ENCODE measurements at regions not wholly inside any gene's neighbourhood (a gene's known extent, or its start where the extent isn't known, plus 50 kb on each side); places are given as distances from the start of the nearest gene placed in this dataset.

GRCh38 chr3:107978131-107979055, 112.4 kb downstream of the CD47 start:
- Mint-ChIP-seq H3K4me3 (peak overlapping the region in 1 of 2 donors; percentile 16), H3K27me3 (ENCODE audit: low read depth) (no peaks in the 10 kb centered on the region)
- no peak for ATAC-seq (replicated peaks in 1 of 2)

GRCh38 chr3:107977221-107978130, 113.4 kb downstream of the CD47 start:
- peaks cover 41% of the 10 kb centered on the region for H3K4me1 Mint-ChIP-seq (ENCODE audit: low read depth)
- no peaks in the 10 kb centered on the region for H3K9me3 Mint-ChIP-seq
- DNase-seq: no peak
- no peak overlapping the region for H3K4me3 Mint-ChIP-seq
- H3K36me3 Mint-ChIP-seq (ENCODE audit: insufficient read depth in 2 of 2): no peaks in the 10 kb centered on the region
- ATAC-seq (replicated peaks in 1 of 2): no peak
- no peaks in the 10 kb centered on the region for H3K27me3 Mint-ChIP-seq (ENCODE audit: low read depth)
- H3K27ac Mint-ChIP-seq: peak overlapping the region; percentile 53

More at GRCh38 chr3:107978131-107979055, 112.4 kb downstream of the CD47 start:
- peaks cover 41% of the 10 kb centered on the region for H3K4me1 Mint-ChIP-seq (ENCODE audit: low read depth)
- H3K27ac Mint-ChIP-seq: peak overlapping the region; percentile 54
- no peak for DNase-seq
- H3K9me3 Mint-ChIP-seq: no peaks in the 10 kb centered on the region
- no peaks in the 10 kb centered on the region for H3K36me3 Mint-ChIP-seq (ENCODE audit: insufficient read depth in 2 of 2)

- DNase-seq: no peak
- H3K4me1 Mint-ChIP-seq (ENCODE audit: low read depth): peaks cover 41% of the 10 kb centered on the region
- no peak for ATAC-seq (replicated peaks in 1 of 2)
- H3K36me3 Mint-ChIP-seq (ENCODE audit: insufficient read depth in 2 of 2): no peaks in the 10 kb centered on the region
- no peaks in the 10 kb centered on the region for H3K9me3 Mint-ChIP-seq
- peak overlapping the region; percentile 53 for H3K27ac Mint-ChIP-seq
- peak overlapping the region in 1 of 2 donors; percentile 25 for H3K4me3 Mint-ChIP-seq
- H3K27me3 Mint-ChIP-seq (ENCODE audit: low read depth): no peaks in the 10 kb centered on the region
Measured at GRCh38 chr3:107976202-107976800, 114.5 kb downstream of the CD47 start.

- peak overlapping the region in 1 of 2 donors; percentile 25 for H3K4me3 Mint-ChIP-seq
- no peaks in the 10 kb centered on the region for H3K9me3 Mint-ChIP-seq
- no peaks in the 10 kb centered on the region for H3K36me3 Mint-ChIP-seq (ENCODE audit: insufficient read depth in 2 of 2)
- no peak overlapping the region for H3K27ac Mint-ChIP-seq
- ATAC-seq (replicated peaks in 1 of 2) (no peak), DNase-seq (no peak)
- H3K4me1 Mint-ChIP-seq (ENCODE audit: low read depth): peaks cover 41% of the 10 kb centered on the region
- no peaks in the 10 kb centered on the region for H3K27me3 Mint-ChIP-seq (ENCODE audit: low read depth)
Measured at GRCh38 chr3:107975529-107976201, 115.2 kb downstream of the CD47 start.

- no peak overlapping the region for H3K27ac Mint-ChIP-seq
- peaks cover 49% of the 10 kb centered on the region for H3K4me1 Mint-ChIP-seq (ENCODE audit: low read depth)
- H3K27me3 Mint-ChIP-seq (ENCODE audit: low read depth): no peaks in the 10 kb centered on the region
- no peaks in the 10 kb centered on the region for H3K36me3 Mint-ChIP-seq (ENCODE audit: insufficient read depth in 2 of 2)
- H3K4me3 Mint-ChIP-seq: no peak overlapping the region
- DNase-seq: no peak
- no peaks in the 10 kb centered on the region for H3K9me3 Mint-ChIP-seq
- no peak for ATAC-seq (replicated peaks in 1 of 2)
Measured at GRCh38 chr3:107973961-107974360, 116.9 kb downstream of the CD47 start.

- Mint-ChIP-seq H3K4me3 (no peak overlapping the region), H3K9me3 (no peaks in the 10 kb centered on the region), H3K27ac (no peak overlapping the region), H3K4me1 (ENCODE audit: low read depth) (peaks cover 42% of the 10 kb centered on the region), H3K36me3 (ENCODE audit: insufficient read depth in 2 of 2) (no peaks in the 10 kb centered on the region), H3K27me3 (ENCODE audit: low read depth) (no peaks in the 10 kb centered on the region)
- no peak for DNase-seq
- no peak for ATAC-seq (replicated peaks in 1 of 2)
Measured at GRCh38 chr3:107973152-107973551, 117.7 kb downstream of the CD47 start.

- no peaks in the 10 kb centered on the region for H3K9me3 Mint-ChIP-seq
- H3K27ac Mint-ChIP-seq: no peak overlapping the region
- no peaks in the 10 kb centered on the region for H3K36me3 Mint-ChIP-seq (ENCODE audit: insufficient read depth in 2 of 2)
- H3K4me3 Mint-ChIP-seq: no peak overlapping the region
- DNase-seq: no peak
- ATAC-seq (replicated peaks in 1 of 2): no peak
- no peaks in the 10 kb centered on the region for H3K27me3 Mint-ChIP-seq (ENCODE audit: low read depth)
- peaks cover 23% of the 10 kb centered on the region for H3K4me1 Mint-ChIP-seq (ENCODE audit: low read depth)
Measured at GRCh38 chr3:107970993-107971580, 119.7 kb downstream of the CD47 start.

GRCh38 chr3:107969994-107970819, 120.6 kb downstream of the CD47 start:
- Mint-ChIP-seq H3K4me1 (ENCODE audit: low read depth) (peaks cover 14% of the 10 kb centered on the region), H3K27ac (no peak overlapping the region), H3K27me3 (ENCODE audit: low read depth) (no peaks in the 10 kb centered on the region), H3K4me3 (no peak overlapping the region), H3K36me3 (ENCODE audit: insufficient read depth in 2 of 2) (no peaks in the 10 kb centered on the region), H3K9me3 (no peaks in the 10 kb centered on the region)
- DNase-seq (no peak), ATAC-seq (replicated peaks in 1 of 2) (peak in 1 of 2 donors; percentile 50)

- Mint-ChIP-seq H3K4me3 (no peak overlapping the region), H3K36me3 (ENCODE audit: insufficient read depth in 2 of 2) (no peaks in the 10 kb centered on the region), H3K27me3 (ENCODE audit: low read depth) (no peaks in the 10 kb centered on the region), H3K27ac (no peak overlapping the region), H3K9me3 (no peaks in the 10 kb centered on the region), H3K4me1 (ENCODE audit: low read depth) (peaks cover 14% of the 10 kb centered on the region)
- ATAC-seq (replicated peaks in 1 of 2): no peak
- no peak for DNase-seq
Measured at GRCh38 chr3:107969525-107969924, 121.3 kb downstream of the CD47 start.

GRCh38 chr3:107966276-107966675, 124.6 kb downstream of the CD47 start:
- no peak for ATAC-seq (replicated peaks in 1 of 2)
- H3K4me3 Mint-ChIP-seq: no peak overlapping the region

GRCh38 chr3:107965136-107965655, 125.6 kb downstream of the CD47 start:
- Mint-ChIP-seq H3K4me3 (no peak overlapping the region), H3K9me3 (peaks cover 2 to 4% of the 10 kb centered on the region in 2 donors), H3K27ac (no peak overlapping the region), H3K4me1 (ENCODE audit: low read depth) (peaks cover 13% of the 10 kb centered on the region), H3K36me3 (ENCODE audit: insufficient read depth in 2 of 2) (peaks cover 0 to 4% of the 10 kb centered on the region in 2 donors), H3K27me3 (ENCODE audit: low read depth) (no peaks in the 10 kb centered on the region)
- DNase-seq: no peak
- no peak for ATAC-seq (replicated peaks in 1 of 2)

More at GRCh38 chr3:107966276-107966675, 124.6 kb downstream of the CD47 start:
- Mint-ChIP-seq H3K36me3 (ENCODE audit: insufficient read depth in 2 of 2) (peaks cover 0 to 4% of the 10 kb centered on the region in 2 donors), H3K27ac (no peak overlapping the region), H3K9me3 (peaks cover 2 to 4% of the 10 kb centered on the region in 2 donors), H3K4me1 (ENCODE audit: low read depth) (peaks cover 14% of the 10 kb centered on the region), H3K27me3 (ENCODE audit: low read depth) (no peaks in the 10 kb centered on the region)
- DNase-seq: no peak
